ENCODE measurements at regions not wholly inside any gene's neighbourhood (a gene's known extent, or its start where the extent isn't known, plus 50 kb on each side); places are given as distances from the start of the nearest gene placed in this dataset.

DNA sequence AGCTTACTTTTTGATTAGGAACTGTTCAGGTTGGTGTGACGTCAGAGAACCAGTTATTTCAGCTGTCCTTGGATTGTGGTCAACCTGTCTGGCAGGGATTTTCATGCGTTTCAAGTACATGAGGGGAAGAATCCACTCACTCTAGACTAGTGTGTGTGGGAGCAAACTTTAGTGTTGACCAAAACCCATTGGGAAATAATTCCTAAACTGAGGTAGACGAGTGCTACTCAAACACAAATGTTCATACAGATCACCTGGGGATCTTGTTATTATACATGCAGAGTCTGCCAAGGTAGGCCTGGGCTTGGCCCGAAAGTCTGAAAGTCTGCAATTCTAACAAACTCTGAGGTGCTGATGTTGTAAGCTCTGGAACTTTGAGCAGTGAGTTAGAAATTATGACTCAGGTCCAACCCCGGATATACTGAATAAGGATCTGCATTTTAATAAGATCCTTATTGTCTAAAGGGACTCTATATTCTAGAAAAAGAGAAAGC is 111.1 kb upstream of the CREB5 start:
- TF ChIP-seq, protein P1, sequence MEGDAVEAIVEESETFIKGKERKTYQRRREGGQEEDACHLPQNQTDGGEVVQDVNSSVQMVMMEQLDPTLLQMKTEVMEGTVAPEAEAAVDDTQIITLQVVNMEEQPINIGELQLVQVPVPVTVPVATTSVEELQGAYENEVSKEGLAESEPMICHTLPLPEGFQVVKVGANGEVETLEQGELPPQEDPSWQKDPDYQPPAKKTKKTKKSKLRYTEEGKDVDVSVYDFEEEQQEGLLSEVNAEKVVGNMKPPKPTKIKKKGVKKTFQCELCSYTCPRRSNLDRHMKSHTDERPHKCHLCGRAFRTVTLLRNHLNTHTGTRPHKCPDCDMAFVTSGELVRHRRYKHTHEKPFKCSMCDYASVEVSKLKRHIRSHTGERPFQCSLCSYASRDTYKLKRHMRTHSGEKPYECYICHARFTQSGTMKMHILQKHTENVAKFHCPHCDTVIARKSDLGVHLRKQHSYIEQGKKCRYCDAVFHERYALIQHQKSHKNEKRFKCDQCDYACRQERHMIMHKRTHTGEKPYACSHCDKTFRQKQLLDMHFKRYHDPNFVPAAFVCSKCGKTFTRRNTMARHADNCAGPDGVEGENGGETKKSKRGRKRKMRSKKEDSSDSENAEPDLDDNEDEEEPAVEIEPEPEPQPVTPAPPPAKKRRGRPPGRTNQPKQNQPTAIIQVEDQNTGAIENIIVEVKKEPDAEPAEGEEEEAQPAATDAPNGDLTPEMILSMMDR (IDR thresholded peaks at IDR 0.05) = no peak
- no peak for TF ChIP-seq POLR2A (IDR thresholded peaks at IDR 0.05)
